Activated naive CD4-positive, alpha-beta T cell treated with anti-CD3 and anti-CD28 coated beads, Interleukin-2, amount 50 U/mL, for 24 hours (primary cell): ENCODE measurements at regions not wholly inside any gene's neighbourhood (a gene's known extent, or its start where the extent isn't known, plus 50 kb on each side); places are given as distances from the start of the nearest gene placed in this dataset.

Experiments
- H3K27ac Mint-ChIP-seq: one replicate; pipeline ENCODE4 v1.8.0; 2021; ENCODE audit warnings: mild to moderate bottlenecking, mixed read lengths
- H3K27me3 Mint-ChIP-seq: one replicate; pipeline ENCODE4 v1.8.0; 2021; ENCODE audit warnings: mixed read lengths
- H3K36me3 Mint-ChIP-seq: one replicate; pipeline ENCODE4 v1.8.0; 2021; ENCODE audit warnings: mixed read lengths
- H3K4me1 Mint-ChIP-seq: one replicate; pipeline ENCODE4 v1.8.0; 2021; ENCODE audit warnings: mixed read lengths
- H3K4me3 Mint-ChIP-seq: one replicate; pipeline ENCODE4 v1.8.0; 2021; ENCODE audit warnings: mild to moderate bottlenecking, mixed read lengths
- H3K9me3 Mint-ChIP-seq: one replicate; pipeline ENCODE4 v1.8.0; 2021; ENCODE audit warnings: mixed read lengths

DNA sequence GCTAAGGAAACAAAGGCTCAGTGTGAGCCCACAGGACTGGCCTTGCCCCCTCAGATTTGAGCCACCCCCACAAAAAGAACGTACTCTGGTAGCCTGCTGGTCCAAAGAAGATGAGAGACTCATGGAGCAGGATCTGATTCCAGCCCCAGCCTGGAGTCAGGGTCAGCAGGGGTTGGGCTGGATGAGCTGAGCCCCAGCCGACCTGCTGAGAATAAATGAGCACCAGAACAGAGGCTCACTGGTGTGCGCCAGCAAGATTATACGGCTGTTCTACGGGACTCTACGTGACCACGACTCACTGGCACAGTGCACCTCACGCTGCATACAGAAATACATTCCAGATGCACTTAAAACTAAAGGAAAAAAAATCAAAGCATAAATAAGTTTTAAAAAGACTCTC lies 186.0 kb upstream of the RPL38 start:
- Mint-ChIP-seq H3K27ac (no peak overlapping the region), H3K9me3 (no peaks in the 10 kb centered on the region), H3K27me3 (peaks cover 2% of the 10 kb centered on the region), H3K4me1 (peaks cover 5% of the 10 kb centered on the region), H3K36me3 (no peaks in the 10 kb centered on the region), H3K4me3 (no peak overlapping the region)

- Mint-ChIP-seq H3K9me3 (no peaks in the 10 kb centered on the region), H3K27ac (no peak overlapping the region), H3K27me3 (peaks cover 2% of the 10 kb centered on the region), H3K36me3 (no peaks in the 10 kb centered on the region), H3K4me3 (no peak overlapping the region), H3K4me1 (no peaks in the 10 kb centered on the region)
These were observed 185.4 kb upstream of the RPL38 start for GRCh38 chr17:74018115-74018514.

DNA sequence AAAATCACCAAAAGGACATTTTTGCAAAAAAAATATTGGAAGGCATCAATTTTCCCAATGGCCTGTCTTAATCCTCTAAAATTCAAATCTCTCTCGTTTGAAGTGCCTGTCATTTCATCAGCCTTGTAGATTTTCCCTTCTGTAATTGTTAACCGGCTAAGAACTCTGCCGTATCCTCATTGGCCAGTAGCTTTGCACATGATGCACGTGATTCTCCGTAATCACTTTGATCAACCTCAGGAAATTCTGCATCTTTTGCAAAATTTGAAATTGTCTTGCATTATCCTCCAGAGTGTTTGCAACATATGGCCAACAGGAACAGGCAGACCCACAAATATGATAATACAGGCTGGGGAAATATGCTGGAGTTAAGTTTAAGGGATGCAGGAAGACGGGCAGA lies 184.2 kb upstream of the RPL38 start:
- H3K4me1 Mint-ChIP-seq = no peaks in the 10 kb centered on the region
- no peaks in the 10 kb centered on the region for H3K27me3 Mint-ChIP-seq
- no peaks in the 10 kb centered on the region for H3K9me3 Mint-ChIP-seq
- no peaks in the 10 kb centered on the region for H3K36me3 Mint-ChIP-seq
- no peak overlapping the region for H3K27ac Mint-ChIP-seq
- H3K4me3 Mint-ChIP-seq = no peak overlapping the region

DNA sequence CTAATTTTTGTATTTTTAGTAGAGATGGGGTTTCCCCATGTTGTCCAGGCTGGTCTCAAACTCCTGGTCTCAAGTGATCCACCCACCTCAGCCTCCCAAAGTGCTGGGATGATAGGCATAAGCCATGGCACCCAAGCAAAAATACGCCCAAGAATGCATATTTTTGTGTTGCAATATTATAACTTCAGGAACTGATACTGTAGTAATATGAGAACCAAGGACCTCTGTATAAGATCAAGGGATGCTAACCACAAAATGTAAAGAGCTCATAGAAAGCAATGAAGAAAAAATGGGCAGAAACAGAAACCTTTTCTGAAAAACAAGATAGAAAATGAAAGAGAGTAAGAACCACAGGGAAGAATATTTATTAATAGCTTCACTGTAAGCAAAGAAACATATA lies 183.6 kb upstream of the RPL38 start:
- no peaks in the 10 kb centered on the region for H3K9me3 Mint-ChIP-seq
- no peak overlapping the region for H3K4me3 Mint-ChIP-seq
- no peaks in the 10 kb centered on the region for H3K27me3 Mint-ChIP-seq

DNA sequence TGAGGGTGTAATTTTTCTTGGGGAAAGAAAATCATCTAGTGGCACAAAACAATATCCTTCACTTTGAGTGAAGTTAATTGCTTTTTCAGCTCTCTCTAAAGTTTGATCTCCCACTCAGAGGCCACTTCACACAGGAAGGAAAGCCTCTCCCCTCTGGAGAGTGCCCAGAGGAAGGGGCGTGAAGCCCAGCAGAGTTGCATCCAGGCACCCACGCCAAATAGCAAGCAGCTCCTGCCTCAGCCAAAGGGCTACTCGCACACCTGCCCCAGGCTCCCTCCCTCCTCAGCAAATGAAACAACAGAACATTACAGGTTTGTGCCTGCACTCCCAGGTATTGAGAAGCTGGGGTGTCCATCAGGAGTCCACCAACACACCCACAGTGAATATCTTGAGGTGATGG lies 183.0 kb upstream of the RPL38 start:
- no peak overlapping the region for H3K4me3 Mint-ChIP-seq
- H3K36me3 Mint-ChIP-seq = no peaks in the 10 kb centered on the region
- H3K4me1 Mint-ChIP-seq = no peaks in the 10 kb centered on the region
- H3K9me3 Mint-ChIP-seq = no peaks in the 10 kb centered on the region
- H3K27me3 Mint-ChIP-seq = no peaks in the 10 kb centered on the region
- no peak overlapping the region for H3K27ac Mint-ChIP-seq

More for the DNA sequence above, 183.6 kb upstream of the RPL38 start:
- no peaks in the 10 kb centered on the region for H3K36me3 Mint-ChIP-seq
- no peak overlapping the region for H3K27ac Mint-ChIP-seq
- no peaks in the 10 kb centered on the region for H3K4me1 Mint-ChIP-seq

DNA sequence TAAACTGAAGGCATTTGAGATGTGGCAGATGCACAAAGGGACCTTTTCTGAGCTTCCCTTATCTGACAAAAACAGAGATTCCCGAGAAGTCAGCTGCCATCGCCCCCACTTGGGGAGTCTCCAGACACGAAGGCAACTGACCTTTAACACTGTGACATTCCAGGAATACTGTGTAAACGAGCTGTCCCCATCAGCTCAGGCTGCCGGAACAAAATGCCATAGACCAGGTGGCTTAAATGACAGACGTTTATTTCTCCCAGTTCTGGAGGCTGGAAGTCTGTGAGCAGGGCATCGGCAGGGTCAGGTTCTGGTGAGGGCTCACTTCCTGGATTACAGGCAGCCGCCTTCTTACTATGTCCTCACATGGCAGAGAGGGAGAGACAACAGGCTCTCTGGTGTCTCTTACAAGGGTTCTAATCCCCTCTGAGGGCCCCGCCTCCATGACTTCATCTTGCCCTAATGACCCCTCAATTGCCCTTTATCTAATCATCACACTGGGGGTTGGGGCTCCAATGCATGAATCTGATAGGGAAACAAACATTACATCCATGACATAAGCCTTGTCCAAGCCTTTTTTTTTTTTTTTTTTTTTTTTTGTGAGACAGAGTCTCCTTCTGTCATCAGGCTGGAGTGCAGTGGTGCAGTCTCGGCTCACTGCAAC lies 178.5 kb upstream of the RPL38 start:
- Mint-ChIP-seq H3K4me1 (no peaks in the 10 kb centered on the region), H3K4me3 (no peak overlapping the region), H3K36me3 (no peaks in the 10 kb centered on the region), H3K27me3 (no peaks in the 10 kb centered on the region), H3K27ac (no peak overlapping the region), H3K9me3 (no peaks in the 10 kb centered on the region)

GRCh38 chr17:74027444-74027843 lies 176.0 kb upstream of the RPL38 start:
- H3K27me3 Mint-ChIP-seq = no peaks in the 10 kb centered on the region
- H3K27ac Mint-ChIP-seq = no peak overlapping the region
- no peak overlapping the region for H3K4me3 Mint-ChIP-seq
- H3K4me1 Mint-ChIP-seq = no peaks in the 10 kb centered on the region
- no peaks in the 10 kb centered on the region for H3K36me3 Mint-ChIP-seq
- no peaks in the 10 kb centered on the region for H3K9me3 Mint-ChIP-seq

- no peaks in the 10 kb centered on the region for H3K27me3 Mint-ChIP-seq
These were observed 174.9 kb upstream of the RPL38 start for GRCh38 chr17:74028354-74029116.

DNA sequence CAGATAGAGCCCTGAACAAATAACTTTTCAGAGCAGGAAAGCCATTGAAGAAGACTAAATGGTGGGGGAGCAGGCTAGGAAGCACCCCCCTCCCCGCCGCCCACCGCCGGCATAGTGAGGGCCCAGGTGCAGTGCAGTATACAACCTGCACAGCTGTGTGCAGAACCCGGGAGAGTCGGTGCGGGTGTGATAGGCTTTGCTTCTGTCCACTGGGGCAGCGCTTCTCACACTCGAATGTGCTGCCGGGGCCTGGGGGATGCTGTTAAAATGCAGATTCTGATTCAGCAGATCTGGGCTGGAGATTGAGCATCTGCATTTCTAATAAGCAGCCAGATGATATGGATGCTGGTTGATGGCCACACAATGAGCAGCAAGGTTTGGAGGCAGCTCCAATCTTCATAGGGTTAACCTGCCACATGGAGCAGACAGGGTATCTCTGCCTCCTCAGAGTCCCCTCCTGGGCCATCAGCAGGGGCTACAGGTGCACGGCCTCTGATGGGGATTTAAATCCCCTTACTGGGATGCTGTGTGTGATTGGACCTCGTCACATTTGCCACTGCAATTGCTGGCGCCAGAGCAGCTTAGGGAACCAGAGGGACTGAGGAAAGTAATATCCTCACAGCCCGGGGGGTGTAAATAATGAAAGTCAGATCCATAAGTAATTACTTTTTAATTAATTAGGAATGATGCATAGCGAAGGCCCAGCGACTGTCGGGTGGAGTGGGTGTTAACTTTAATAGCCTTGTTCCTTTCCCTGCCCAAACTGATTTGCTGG lies 172.0 kb upstream of the RPL38 start:
- no peaks in the 10 kb centered on the region for H3K27me3 Mint-ChIP-seq
- H3K36me3 Mint-ChIP-seq = no peaks in the 10 kb centered on the region
- no peak overlapping the region for H3K27ac Mint-ChIP-seq
- no peaks in the 10 kb centered on the region for H3K4me1 Mint-ChIP-seq
- H3K9me3 Mint-ChIP-seq = no peaks in the 10 kb centered on the region
- H3K4me3 Mint-ChIP-seq = no peak overlapping the region

More at GRCh38 chr17:74028354-74029116, 174.9 kb upstream of the RPL38 start:
- no peaks in the 10 kb centered on the region for H3K4me1 Mint-ChIP-seq
- no peaks in the 10 kb centered on the region for H3K36me3 Mint-ChIP-seq
- no peak overlapping the region for H3K27ac Mint-ChIP-seq
- no peak overlapping the region for H3K4me3 Mint-ChIP-seq
- H3K9me3 Mint-ChIP-seq = no peaks in the 10 kb centered on the region

- Mint-ChIP-seq H3K27ac (no peak overlapping the region), H3K27me3 (no peaks in the 10 kb centered on the region), H3K4me3 (no peak overlapping the region), H3K9me3 (no peaks in the 10 kb centered on the region), H3K36me3 (no peaks in the 10 kb centered on the region), H3K4me1 (no peaks in the 10 kb centered on the region)
These were observed 171.3 kb upstream of the RPL38 start for GRCh38 chr17:74032222-74032621.

GRCh38 chr17:74037320-74037719 lies 166.2 kb upstream of the RPL38 start:
- H3K36me3 Mint-ChIP-seq = no peaks in the 10 kb centered on the region
- H3K9me3 Mint-ChIP-seq = no peaks in the 10 kb centered on the region
- no peaks in the 10 kb centered on the region for H3K27me3 Mint-ChIP-seq
- H3K4me3 Mint-ChIP-seq = no peak overlapping the region
- no peak overlapping the region for H3K27ac Mint-ChIP-seq
- H3K4me1 Mint-ChIP-seq = no peaks in the 10 kb centered on the region

GRCh38 chr17:74040291-74040690 lies 163.2 kb upstream of the RPL38 start:
- Mint-ChIP-seq H3K9me3 (no peaks in the 10 kb centered on the region), H3K4me1 (no peaks in the 10 kb centered on the region)

DNA sequence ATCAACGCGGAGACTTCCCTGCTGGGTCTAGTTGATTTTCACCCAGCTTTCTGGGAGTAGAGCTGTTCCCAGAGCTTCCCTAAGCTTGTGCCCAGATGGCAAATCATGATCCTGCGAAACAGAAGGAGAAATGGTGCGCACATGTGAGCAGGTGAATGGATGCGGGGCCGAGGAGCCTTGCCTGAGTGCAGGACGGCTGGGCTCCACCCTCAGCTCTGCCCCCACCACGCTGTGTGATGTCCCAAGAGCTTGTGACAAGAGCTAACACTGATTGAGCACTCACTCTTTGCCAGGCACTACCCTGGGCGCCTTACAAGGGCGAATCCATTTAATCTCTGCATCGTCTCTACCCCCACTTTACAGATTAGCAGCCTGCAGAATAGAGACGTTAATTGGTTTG lies 162.7 kb upstream of the RPL38 start:
- H3K9me3 Mint-ChIP-seq = no peaks in the 10 kb centered on the region
- H3K27me3 Mint-ChIP-seq = no peaks in the 10 kb centered on the region
- H3K4me1 Mint-ChIP-seq = no peaks in the 10 kb centered on the region
- no peak overlapping the region for H3K27ac Mint-ChIP-seq
- no peaks in the 10 kb centered on the region for H3K36me3 Mint-ChIP-seq
- no peak overlapping the region for H3K4me3 Mint-ChIP-seq

More at GRCh38 chr17:74040291-74040690, 163.2 kb upstream of the RPL38 start:
- no peaks in the 10 kb centered on the region for H3K27me3 Mint-ChIP-seq
- no peak overlapping the region for H3K4me3 Mint-ChIP-seq
- H3K27ac Mint-ChIP-seq = no peak overlapping the region
- H3K36me3 Mint-ChIP-seq = no peaks in the 10 kb centered on the region

DNA sequence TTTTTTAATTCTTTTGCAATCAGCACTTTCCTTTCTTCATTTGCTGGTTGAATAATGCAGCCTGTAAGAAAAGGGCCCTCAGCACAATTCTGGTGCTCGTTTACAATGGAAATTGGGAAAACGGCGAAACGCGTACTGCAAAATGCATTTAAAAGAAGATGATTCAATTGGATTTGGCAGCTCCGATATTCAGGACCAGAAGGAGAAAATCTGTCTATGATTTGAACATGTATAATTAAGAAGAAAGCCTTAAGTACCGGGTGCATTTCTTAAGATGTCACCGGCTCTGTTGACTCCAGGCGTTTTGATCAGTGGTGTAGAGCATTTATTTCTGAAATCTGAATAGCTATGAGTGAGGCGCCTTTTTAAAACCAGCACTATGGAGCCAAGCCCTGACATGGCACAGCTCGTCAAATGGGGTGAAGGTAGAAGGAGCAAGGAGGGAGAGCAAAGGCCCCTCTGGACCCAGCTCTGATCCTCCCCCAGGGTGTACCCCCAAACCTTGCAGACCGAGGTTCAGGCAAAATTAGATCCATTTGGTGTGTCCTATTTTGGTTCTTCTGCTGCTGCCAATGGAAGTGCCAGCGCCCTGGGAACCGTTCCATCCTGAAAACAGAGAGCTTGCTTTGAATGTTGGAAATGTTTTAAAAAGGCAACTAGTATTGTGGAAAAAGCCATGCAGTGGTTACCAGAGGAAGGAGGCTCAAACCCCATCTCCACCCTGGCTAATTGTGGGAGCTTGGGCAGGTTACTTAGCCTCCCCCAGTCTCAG lies 161.4 kb upstream of the RPL38 start:
- Mint-ChIP-seq H3K4me1 (no peaks in the 10 kb centered on the region), H3K36me3 (no peaks in the 10 kb centered on the region), H3K27me3 (peaks cover 1% of the 10 kb centered on the region), H3K27ac (no peak overlapping the region), H3K9me3 (no peaks in the 10 kb centered on the region), H3K4me3 (no peak overlapping the region)

DNA sequence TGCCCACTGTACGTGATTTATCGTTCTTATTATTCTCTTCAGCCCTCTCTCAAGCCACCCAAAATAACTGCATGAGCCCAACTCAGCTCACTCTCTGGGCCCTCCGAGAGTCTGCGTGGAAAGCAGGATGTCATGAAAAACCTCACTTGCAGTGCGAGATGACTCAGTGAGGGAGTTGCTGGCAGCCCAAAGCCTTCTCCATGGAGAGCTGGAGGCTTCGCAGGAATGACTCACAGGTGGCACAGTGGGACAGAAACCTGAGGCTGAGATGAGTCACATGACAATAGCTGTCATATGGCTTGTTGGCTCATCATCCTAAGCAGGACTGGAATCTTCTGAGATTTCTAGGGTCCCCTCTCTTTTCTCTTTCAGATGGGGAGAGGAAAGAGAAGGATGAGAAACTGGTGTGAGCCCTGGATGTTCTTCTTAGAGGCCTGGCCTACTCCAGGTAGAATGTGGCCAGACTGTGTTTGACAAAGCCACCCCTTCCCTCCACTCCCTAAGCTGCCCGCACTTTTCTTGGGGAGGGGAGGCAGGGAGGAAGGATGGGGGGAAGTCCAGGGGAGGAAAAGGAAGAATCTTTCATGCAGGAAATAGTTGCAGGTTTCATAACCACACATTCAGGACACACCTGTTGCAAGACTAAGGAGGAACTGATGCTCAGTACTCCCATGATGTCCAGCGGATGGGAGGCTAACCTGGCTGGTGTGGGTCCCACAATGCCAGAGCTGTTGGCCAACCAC lies 160.6 kb upstream of the RPL38 start:
- no peak overlapping the region for H3K27ac Mint-ChIP-seq
- H3K4me3 Mint-ChIP-seq = no peak overlapping the region
- no peaks in the 10 kb centered on the region for H3K9me3 Mint-ChIP-seq
- peaks cover 3% of the 10 kb centered on the region for H3K27me3 Mint-ChIP-seq
- H3K36me3 Mint-ChIP-seq = no peaks in the 10 kb centered on the region
- H3K4me1 Mint-ChIP-seq = no peaks in the 10 kb centered on the region
